Sciatic nerve (tissue), 2 donors: ENCODE measurements at regions not wholly inside any gene's neighbourhood (a gene's known extent, or its start where the extent isn't known, plus 50 kb on each side); places are given as distances from the start of the nearest gene placed in this dataset.
A peak's percentile ranks its signal among the peaks of the same experiment; 100 is the strongest.
"Not testable (repeated sequence)": the region's sequence is repeated elsewhere in the genome, so short reads cannot be mapped to it uniquely, and the experiment has no call there.

Source experiments
- ATAC-seq: fragments of 200-7000 bp; cut with Tn5 transposase; one replicate; pipeline ENCODE4 v1.9.1; 2020; ENCODE audit warnings: mild to moderate bottlenecking, moderate library complexity
- DNase-seq: peaks from one replicate; pipeline ENCODE4 v3.0.0-alpha.2; 2020; ENCODE audit warnings: low spot score
- intact Hi-C: fragments of 100-400 bp; cut with DNase I; formaldehyde crosslinking; loops from one replicate; pipeline ENCODE4 v1.14.2; 2022
- donor health status: DM: no; HTN: no; CAD: no.
- donor health status: DM: no; HTN: no; CAD: no.

- no peak for ATAC-seq
- intact Hi-C loops: no loop called here
These were observed 491.0 kb downstream of the TMEM135 start for GRCh38 chr11:87528752-87529151.

GRCh38 chr11:87523276-87523675 is 485.5 kb downstream of the TMEM135 start:
- ATAC-seq: no peak
- intact Hi-C loops: no loop called here
- DNase-seq: no peak

More at GRCh38 chr11:87528752-87529151, 491.0 kb downstream of the TMEM135 start:
- no peak for DNase-seq

- intact Hi-C loops: no loop called here
- no peak for ATAC-seq
- no peak for DNase-seq
These were observed 480.5 kb downstream of the TMEM135 start for GRCh38 chr11:87518266-87518665.

- intact Hi-C loops: no loop called here
- ATAC-seq (no peak), DNase-seq (no peak)
These were observed 479.6 kb downstream of the TMEM135 start for GRCh38 chr11:87517351-87517750.

GRCh38 chr11:87507722-87508121 is 470.0 kb downstream of the TMEM135 start:
- DNase-seq, ATAC-seq, intact Hi-C loops: not testable (repeated sequence)

- DNase-seq, intact Hi-C loops, ATAC-seq: not testable (repeated sequence)
These were observed 469.2 kb downstream of the TMEM135 start for GRCh38 chr11:87506946-87507345.

GRCh38 chr11:87501388-87501787 is 463.7 kb downstream of the TMEM135 start:
- ATAC-seq (no peak), DNase-seq (no peak)
- intact Hi-C loops: no loop called here

- ATAC-seq, intact Hi-C loops, DNase-seq: not testable (repeated sequence)
These were observed 457.2 kb downstream of the TMEM135 start for GRCh38 chr11:87494936-87495335.

GRCh38 chr11:87494026-87494425 is 456.3 kb downstream of the TMEM135 start:
- intact Hi-C loops, ATAC-seq: not testable (repeated sequence)

GRCh38 chr11:87493516-87493915 is 455.8 kb downstream of the TMEM135 start:
- no peak for ATAC-seq
- no peak for DNase-seq
- intact Hi-C loops: no loop called here

More at GRCh38 chr11:87494026-87494425, 456.3 kb downstream of the TMEM135 start:
- not testable (repeated sequence) for DNase-seq

GRCh38 chr11:87491381-87491780 is 453.6 kb downstream of the TMEM135 start:
- ATAC-seq (no peak), DNase-seq (no peak)
- intact Hi-C loops: no loop called here

GRCh38 chr11:87490671-87491070 is 452.9 kb downstream of the TMEM135 start:
- ATAC-seq (no peak), DNase-seq (no peak)
- intact Hi-C loops: no loop called here

GRCh38 chr11:87484566-87484965 is 446.8 kb downstream of the TMEM135 start:
- ATAC-seq (no peak), DNase-seq (no peak)
- intact Hi-C loops: no loop called here

GRCh38 chr11:87477321-87477720 is 439.6 kb downstream of the TMEM135 start:
- DNase-seq (no peak), ATAC-seq (no peak)
- intact Hi-C loops: no loop called here

- DNase-seq (no peak), ATAC-seq (no peak)
- intact Hi-C loops: no loop called here
These were observed 435.4 kb downstream of the TMEM135 start for GRCh38 chr11:87473174-87473573.

- ATAC-seq (peak; percentile 80), DNase-seq (no peak)
- intact Hi-C loops: no loop called here
These were observed 428.5 kb downstream of the TMEM135 start for GRCh38 chr11:87466223-87466622.

GRCh38 chr11:87465716-87466115 is 428.0 kb downstream of the TMEM135 start:
- DNase-seq (no peak), ATAC-seq (no peak)
- intact Hi-C loops: no loop called here

- no peak for ATAC-seq
- no peak for DNase-seq
- intact Hi-C loops: no loop called here
These were observed 425.9 kb downstream of the TMEM135 start for GRCh38 chr11:87463486-87464102.

- ATAC-seq (no peak), DNase-seq (no peak)
- intact Hi-C loops: no loop called here
These were observed 424.4 kb downstream of the TMEM135 start for GRCh38 chr11:87462171-87462570.

GRCh38 chr11:87460842-87461637 is 423.3 kb downstream of the TMEM135 start:
- ATAC-seq (no peak), DNase-seq (no peak)
- intact Hi-C loops: no loop called here
